HEK293 (cell line): ENCODE measurements at regions not wholly inside any gene's neighbourhood (a gene's known extent, or its start where the extent isn't known, plus 50 kb on each side); places are given as distances from the start of the nearest gene placed in this dataset.

Source experiments
- CTCF ChIA-PET: fragments of 350-600 bp; formaldehyde crosslinking; extraction: SDS; loops from one replicate; lab custom pipeline; 2021; ENCODE audit warnings: antibody characterized with exemption; lab: Yijun Ruan, JAX
- POLR2A ChIA-PET: fragments of 300-600 bp; formaldehyde crosslinking; extraction: SDS; loops from one replicate; lab custom pipeline; 2020; ENCODE audit warnings: antibody characterized with exemption, inconsistent platforms; lab: Yijun Ruan, JAX
- H3K27ac ChIP-seq: fragments of 200-500 bp; sonication (Bioruptor generic); 2 replicates; pipeline ENCODE4 v1.5.1; 2014; ENCODE audit warnings: low read depth, low read length, control low read depth, inconsistent platforms; ENCODE audit errors: extremely low read depth
- H3K36me3 ChIP-seq, 2 experiments: fragments of 200-500 bp in 1 of 2; sonication (Bioruptor generic) in 1 of 2; 1 replicate in 1 of 2; 2 replicates in 1 of 2; pipeline ENCODE4 v1.5.1; 2014 to 2017; ENCODE audit warnings: inconsistent platforms in 2 of 2, low read length in 2 of 2; ENCODE audit not compliant: control insufficient read depth in 2 of 2, insufficient read depth in 1 of 2
- H3K4me1 ChIP-seq: fragments of 200-500 bp; sonication (Bioruptor generic); 2 replicates; pipeline ENCODE4 v1.5.1; 2014; ENCODE audit warnings: mild to moderate bottlenecking, low read length, inconsistent platforms; ENCODE audit not compliant: control insufficient read depth, insufficient read depth
- H3K4me3 ChIP-seq: 2 replicates; pipeline ENCODE4 v1.5.1; 2011; ENCODE audit warnings: low read depth, mild to moderate bottlenecking, control low read depth, low read length, moderate library complexity
- H3K9me3 ChIP-seq: fragments of 200-500 bp; sonication (Bioruptor generic); 2 replicates; pipeline ENCODE4 v1.5.1; 2014; ENCODE audit warnings: low read depth, low read length, inconsistent platforms; ENCODE audit not compliant: control insufficient read depth, insufficient read depth
- CTCF ChIP-seq: fragments of 450-650 bp; formaldehyde crosslinking; IDR thresholded peaks from 2 replicates; pipeline ENCODE4 v1.5.1; 2016; ENCODE audit warnings: missing biosample characterization, missing genetic modification characterization
- FEZF1 ChIP-seq: fragments of 450-650 bp; formaldehyde crosslinking; IDR thresholded peaks from 2 replicates; pipeline ENCODE4 v1.5.1; 2016; ENCODE audit warnings: missing biosample characterization, missing genetic modification characterization
- GLI4 ChIP-seq: fragments of 450-650 bp; formaldehyde crosslinking; IDR thresholded peaks from 2 replicates; pipeline ENCODE4 v1.5.1; 2016; ENCODE audit warnings: missing biosample characterization, missing genetic modification characterization
- KLF17 ChIP-seq: fragments of 450-650 bp; formaldehyde crosslinking; IDR thresholded peaks from 2 replicates; pipeline ENCODE4 v1.5.1; 2016; ENCODE audit warnings: missing biosample characterization, missing genetic modification characterization
- SCRT1 ChIP-seq: fragments of 450-650 bp; formaldehyde crosslinking; IDR thresholded peaks from 2 replicates; pipeline ENCODE4 v1.5.1; 2016; ENCODE audit warnings: missing biosample characterization, missing genetic modification characterization, borderline replicate concordance
- SP2 ChIP-seq: fragments of 450-650 bp; formaldehyde crosslinking; IDR thresholded peaks from 2 replicates; pipeline ENCODE4 v1.5.1; 2016; ENCODE audit warnings: missing biosample characterization, missing genetic modification characterization
- ZBTB49 ChIP-seq: fragments of 450-650 bp; formaldehyde crosslinking; IDR thresholded peaks from 2 replicates; pipeline ENCODE4 v1.5.1; 2016; ENCODE audit warnings: missing biosample characterization, missing genetic modification characterization, low read depth
- ZNF155 ChIP-seq: fragments of 450-650 bp; formaldehyde crosslinking; IDR thresholded peaks from 2 replicates; pipeline ENCODE4 v1.5.1; 2016; ENCODE audit warnings: missing biosample characterization, missing genetic modification characterization
- ZNF169 ChIP-seq: fragments of 450-650 bp; formaldehyde crosslinking; IDR thresholded peaks from 2 replicates; pipeline ENCODE4 v1.5.1; 2016; ENCODE audit warnings: missing biosample characterization, missing genetic modification characterization
- ZNF174 ChIP-seq: fragments of 450-650 bp; formaldehyde crosslinking; IDR thresholded peaks from 2 replicates; pipeline ENCODE4 v1.5.0; 2017; ENCODE audit warnings: missing biosample characterization, mild to moderate bottlenecking, missing genetic modification characterization
- ZNF211 ChIP-seq: fragments of 450-650 bp; formaldehyde crosslinking; IDR thresholded peaks from 2 replicates; pipeline ENCODE4 v1.5.1; 2016; ENCODE audit warnings: low read depth, missing biosample characterization, missing genetic modification characterization
- ZNF214 ChIP-seq: fragments of 450-650 bp; formaldehyde crosslinking; IDR thresholded peaks from 2 replicates; pipeline ENCODE4 v1.5.1; 2017; ENCODE audit warnings: missing biosample characterization, mild to moderate bottlenecking, missing genetic modification characterization, borderline replicate concordance
- ZNF274 ChIP-seq, 2 experiments: fragments of 200-500 bp in 1 of 2; fragments of 450-650 bp in 1 of 2; sonication (Bioruptor generic) in 1 of 2; formaldehyde crosslinking in 1 of 2; IDR thresholded peaks; 2 replicates each; pipeline versions ENCODE4 v1.5.1 to v1.6.1; 2014 to 2016; ENCODE audit warnings: borderline replicate concordance in 1 of 2, inconsistent platforms in 1 of 2, low read length in 1 of 2, missing biosample characterization in 1 of 2, missing genetic modification characterization in 1 of 2
- ZNF292 ChIP-seq: fragments of 450-650 bp; formaldehyde crosslinking; IDR thresholded peaks from 2 replicates; pipeline ENCODE4 v1.5.1; 2016; ENCODE audit warnings: low read depth, missing biosample characterization, missing genetic modification characterization, borderline replicate concordance
- ZNF449 ChIP-seq: fragments of 450-650 bp; formaldehyde crosslinking; IDR thresholded peaks from 2 replicates; pipeline ENCODE4 v1.5.1; 2017; ENCODE audit warnings: missing biosample characterization, mild to moderate bottlenecking, missing genetic modification characterization, moderate library complexity
- ZNF560 ChIP-seq: fragments of 450-650 bp; formaldehyde crosslinking; IDR thresholded peaks from 2 replicates; pipeline ENCODE4 v1.5.1; 2017; ENCODE audit warnings: missing biosample characterization, missing genetic modification characterization, borderline replicate concordance
- ZNF561 ChIP-seq: fragments of 450-650 bp; IDR thresholded peaks from 2 replicates; pipeline ENCODE4 v1.5.1; 2018; ENCODE audit warnings: missing biosample characterization, missing genetic modification characterization, borderline replicate concordance
- ZNF626 ChIP-seq: fragments of 450-650 bp; sonication (Bioruptor Pico); formaldehyde crosslinking; IDR thresholded peaks from 2 replicates; pipeline ENCODE4 v1.5.1; 2018; ENCODE audit warnings: missing biosample characterization, missing genetic modification characterization, inconsistent platforms
- ZNF629 ChIP-seq: fragments of 450-650 bp; formaldehyde crosslinking; IDR thresholded peaks from 2 replicates; pipeline ENCODE4 v1.5.1; 2017; ENCODE audit warnings: missing biosample characterization, missing genetic modification characterization
- ZNF747 ChIP-seq: fragments of 450-650 bp; formaldehyde crosslinking; IDR thresholded peaks from 2 replicates; pipeline ENCODE4 v1.5.1; 2016; ENCODE audit warnings: missing biosample characterization, missing genetic modification characterization
- ZNF837 ChIP-seq: fragments of 450-650 bp; formaldehyde crosslinking; IDR thresholded peaks from 2 replicates; pipeline ENCODE4 v1.5.1; 2016; ENCODE audit warnings: missing biosample characterization, missing genetic modification characterization
- ZSCAN5A ChIP-seq: fragments of 450-650 bp; formaldehyde crosslinking; IDR thresholded peaks from 2 replicates; pipeline ENCODE4 v1.5.1; 2016; ENCODE audit warnings: missing biosample characterization, missing genetic modification characterization

- CTCF ChIA-PET = interaction anchor here (0.6 kb wide), 1 partner anchor 26 kb away, joined by 3 read pairs; no protein-coding TSS in a partner anchor
These were observed 159.7 kb downstream of the SH2D1A start for GRCh38 chrX:124506066-124506465.

GRCh38 chrX:124507246-124507645 is 160.9 kb downstream of the SH2D1A start:
- ChIA-PET CTCF (no interaction called here), POLR2A (no interaction called here)
- Histone ChIP-seq H3K4me1 (no peaks in the 10 kb centered on the region), H3K4me3 (no peak overlapping the region), H3K36me3 (no peaks in the 10 kb centered on the region), H3K9me3 (no peaks in the 10 kb centered on the region), H3K27ac (no peak overlapping the region)
- TF ChIP-seq ZNF155 (tag by site-specific recombination) (no peak), ZNF629 (tag by site-specific recombination) (no peak), ZNF837 (tag by site-specific recombination) (no peak), SCRT1 (no peak), ZNF211 (tag by site-specific recombination) (no peak), ZNF561 (tag by site-specific recombination) (no peak), FEZF1 (tag by site-specific recombination) (no peak), GLI4 (tag by site-specific recombination) (no peak), SP2 (tag by site-specific recombination) (no peak), ZSCAN5A (tag by site-specific recombination) (no peak), ZNF174 (tag by site-specific recombination) (no peak), ZNF449 (tag by site-specific recombination) (no peak), ZNF747 (no peak), ZNF169 (tag by site-specific recombination) (no peak)

More at GRCh38 chrX:124506066-124506465, 159.7 kb downstream of the SH2D1A start:
- no peaks in the 10 kb centered on the region for H3K4me1 ChIP-seq
- POLR2A ChIA-PET = no interaction called here
- H3K9me3 ChIP-seq = no peaks in the 10 kb centered on the region
- TF ChIP-seq CTCF (tag by site-specific recombination) (no peak), KLF17 (tag by site-specific recombination) (no peak), ZBTB49 (tag by site-specific recombination) (no peak), ZNF560 (no peak), ZNF292 (tag by site-specific recombination) (no peak), ZNF274 (IDR thresholded peaks at IDR 0.05; ENCODE audit: low read length) (no peak), ZNF274 (tag by site-specific recombination; IDR thresholded peaks at IDR 0.05; ENCODE audit: borderline replicate concordance) (no peak), ZNF626 (tag by site-specific recombination) (no peak), ZNF214 (tag by site-specific recombination) (no peak), ZNF155 (tag by site-specific recombination) (no peak)
- H3K4me3 ChIP-seq = no peak overlapping the region
- H3K36me3 ChIP-seq = no peaks in the 10 kb centered on the region
- no peak overlapping the region for H3K27ac ChIP-seq
